B cell (primary cell): ENCODE measurements at regions not wholly inside any gene's neighbourhood (a gene's known extent, or its start where the extent isn't known, plus 50 kb on each side); places are given as distances from the start of the nearest gene placed in this dataset.

ENCODE experiments used
- CTCF ChIP-seq: fragments of 200-600 bp; IDR thresholded peaks from one replicate; pipeline ENCODE4 v1.8.0; 2022; ENCODE audit warnings: antibody characterized with exemption, mild to moderate bottlenecking
- EZH2 ChIP-seq: IDR thresholded peaks from 2 replicates; pipeline ENCODE4 v1.6.1; 2012; ENCODE audit warnings: borderline replicate concordance, low read depth, mild to moderate bottlenecking, moderate library complexity, low read length; ENCODE audit not compliant: insufficient read depth, poor library complexity, severe bottlenecking

DNA sequence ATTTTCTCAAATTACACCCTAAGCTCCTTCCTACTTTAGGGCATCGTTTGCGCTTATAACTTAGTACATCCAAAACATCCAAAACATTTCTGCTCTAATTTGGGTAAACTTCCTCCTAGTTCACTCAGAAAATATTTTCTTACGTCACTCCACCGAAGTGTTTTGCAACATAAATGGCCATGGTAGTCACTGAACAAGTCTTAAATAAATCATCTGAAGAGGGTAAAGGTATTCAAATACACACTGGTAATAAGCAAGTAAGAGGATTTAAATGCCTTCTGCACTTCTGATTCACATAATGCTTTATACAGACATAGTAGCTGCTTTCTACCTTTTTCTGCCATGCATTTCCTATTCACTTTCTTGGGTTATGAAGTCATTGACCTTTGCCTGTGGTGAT is 991.9 kb downstream of the NLGN4X start:
- TF ChIP-seq CTCF, result no peak
- no peak for TF ChIP-seq EZH2
